ENCODE measurements at regions not wholly inside any gene's neighbourhood (a gene's known extent, or its start where the extent isn't known, plus 50 kb on each side); places are given as distances from the start of the nearest gene placed in this dataset.

- no peak for TF ChIP-seq TAF1 (IDR thresholded peaks at IDR 0.05; ENCODE audit: borderline replicate concordance, low read depth, low read length)
- no peak for TF ChIP-seq POLR2A (IDR thresholded peaks at IDR 0.05; ENCODE audit: low read depth, low read length)
- no peak for TF ChIP-seq POLR2AphosphoS5 (IDR thresholded peaks at IDR 0.05; ENCODE audit: low read depth, low read length)
Measured at GRCh38 chr3:170653801-170654200, 67.9 kb upstream of the SLC7A14 start.
